Tongue (tissue), 1 donor: ENCODE measurements at regions not wholly inside any gene's neighbourhood (a gene's known extent, or its start where the extent isn't known, plus 50 kb on each side); places are given as distances from the start of the nearest gene placed in this dataset.
"Not testable (repeated sequence)": the region's sequence is repeated elsewhere in the genome, so short reads cannot be mapped to it uniquely, and the experiment has no call there.

ENCODE experiments used
- DNase-seq: peaks from one replicate; pipeline ENCODE4 v3.0.0-alpha.2; 2015

DNA sequence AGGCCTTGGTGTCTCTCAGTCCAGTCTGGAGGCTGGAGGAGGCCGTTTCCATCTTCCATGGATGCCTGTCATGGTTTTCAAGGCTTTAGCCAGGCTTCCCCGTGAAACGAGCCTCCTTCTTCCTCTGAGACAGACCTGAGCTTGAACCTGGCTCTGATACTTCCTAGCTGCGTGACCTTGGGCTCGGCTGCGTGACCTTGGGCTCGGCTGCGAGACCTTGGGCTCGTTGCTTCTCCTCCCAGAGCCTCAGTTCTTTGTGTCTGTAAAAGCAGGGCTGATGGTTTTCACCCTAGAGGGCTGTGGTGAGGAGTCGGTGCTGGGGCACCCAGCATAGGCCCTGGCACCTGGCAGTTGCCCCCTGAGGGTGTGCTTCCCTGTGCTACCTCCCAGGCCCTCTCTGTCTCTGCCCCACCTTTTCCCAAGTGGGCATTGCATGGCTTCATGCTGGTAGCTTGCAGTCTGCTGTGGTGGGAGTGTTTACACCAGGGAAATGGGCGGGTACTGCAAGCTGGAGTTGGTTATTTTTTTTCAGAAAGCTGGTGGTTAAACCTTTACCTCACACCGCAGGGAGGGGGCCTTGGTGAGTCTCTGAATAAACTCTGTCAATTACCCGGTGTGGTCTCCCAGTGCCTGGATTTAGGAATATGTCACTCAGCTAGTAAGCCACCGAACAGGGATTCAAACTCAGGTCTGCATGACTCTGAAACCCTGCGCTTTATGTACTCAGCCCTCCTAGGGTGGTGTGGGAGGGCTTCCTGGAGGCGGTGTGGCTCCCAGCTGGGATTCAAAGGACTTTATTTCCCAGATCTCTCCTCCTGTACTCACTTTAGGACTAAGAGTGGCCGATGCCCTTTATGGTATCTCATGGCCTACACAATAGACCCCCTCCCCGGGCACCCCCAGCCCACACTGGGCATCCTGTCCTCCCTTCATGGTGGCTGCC is 129.0 kb upstream of the CIBAR2 start:
- no peak for DNase-seq

- no peak for DNase-seq
Measured at GRCh38 chr16:85242140-85242539, 129.9 kb upstream of the CIBAR2 start.

DNA sequence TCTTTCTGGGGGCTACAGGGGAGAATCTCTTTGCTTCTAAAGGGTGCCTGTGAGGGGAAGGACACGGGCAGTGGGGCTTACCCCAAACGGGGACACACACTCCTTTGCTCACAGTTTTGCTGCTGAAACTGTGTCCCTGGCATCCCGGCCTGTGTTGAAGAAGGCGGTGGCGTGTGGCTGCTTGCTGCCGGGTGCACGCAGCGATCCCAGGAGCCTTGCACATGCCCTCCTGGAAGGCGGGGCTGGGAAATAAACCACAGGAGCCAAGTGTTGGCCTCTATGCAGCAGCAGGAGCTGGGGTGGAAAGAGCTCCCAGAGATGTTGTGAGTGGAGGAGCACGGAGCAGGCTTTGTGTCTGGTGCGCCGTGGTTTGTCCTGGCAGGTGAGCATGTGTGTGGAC is 131.0 kb upstream of the CIBAR2 start:
- DNase-seq = no peak

GRCh38 chr16:85244452-85244851 is 132.2 kb upstream of the CIBAR2 start:
- not testable (repeated sequence) for DNase-seq

DNA sequence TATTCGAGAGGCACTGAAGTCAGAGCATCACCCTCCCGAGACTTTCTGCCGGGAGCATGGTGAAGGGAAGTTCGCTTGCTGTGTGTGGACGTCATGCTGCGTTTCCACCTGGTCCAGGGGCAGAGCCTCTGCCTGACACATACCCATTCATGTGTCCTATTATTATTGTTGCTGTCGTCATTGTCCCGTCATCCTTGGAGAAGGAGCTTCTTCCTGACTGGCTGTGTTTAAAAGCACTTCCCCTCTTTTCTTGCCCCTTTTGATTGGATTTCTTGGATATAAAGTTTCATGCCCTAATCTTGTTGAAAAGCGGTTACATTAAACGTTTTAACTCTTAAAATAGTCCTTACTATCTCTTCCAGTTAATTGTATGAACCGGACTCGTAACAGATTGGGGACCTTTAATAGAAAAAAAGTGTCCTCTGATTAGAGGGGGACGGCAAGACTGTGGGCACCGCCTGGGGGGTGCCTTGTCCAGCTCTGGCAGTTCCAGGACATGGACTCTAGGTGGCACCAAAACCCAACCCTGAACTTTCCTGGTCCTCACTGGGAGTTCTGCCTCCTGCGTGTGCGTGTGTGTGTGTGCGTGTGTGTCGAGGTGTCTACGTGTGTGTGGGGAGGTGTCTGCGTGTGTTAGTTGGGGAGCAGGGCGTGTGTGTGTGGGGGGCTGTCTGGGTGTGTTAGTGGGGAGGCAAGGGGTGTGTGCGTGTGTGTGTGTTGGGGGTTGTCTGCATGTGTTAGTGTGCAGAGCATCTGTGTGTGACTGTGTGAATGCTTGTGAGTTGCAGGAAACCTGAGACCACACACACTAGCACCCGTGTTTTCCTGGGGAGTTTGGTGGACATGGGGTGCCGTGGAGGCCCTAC is 133.3 kb upstream of the CIBAR2 start:
- peak; percentile 89 for DNase-seq

- no peak for DNase-seq
Measured at GRCh38 chr16:85246473-85246872, 134.2 kb upstream of the CIBAR2 start.

DNA sequence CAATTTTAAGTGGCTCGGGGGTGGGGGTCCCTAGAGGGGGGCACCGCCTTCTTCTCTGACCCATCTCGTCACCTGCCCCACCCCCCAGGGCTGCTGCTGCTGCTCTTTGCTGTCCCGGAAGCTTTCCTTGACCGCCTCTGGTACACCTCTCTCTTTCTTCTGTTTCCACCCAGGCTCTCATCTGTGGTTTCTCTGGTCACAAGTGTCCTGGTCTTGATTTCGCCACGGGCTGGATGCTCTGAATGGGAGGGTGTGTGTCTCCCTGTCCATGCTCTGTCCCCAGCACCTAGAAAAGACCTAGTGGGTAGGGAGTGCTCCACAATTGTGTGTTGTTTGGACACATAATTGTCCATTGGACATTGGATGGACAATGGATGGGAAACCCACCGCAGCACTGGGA is 134.7 kb upstream of the CIBAR2 start:
- no peak for DNase-seq

GRCh38 chr16:85248342-85248741 is 136.1 kb upstream of the CIBAR2 start:
- DNase-seq = no peak

- DNase-seq = no peak
Measured at GRCh38 chr16:85248857-85249256, 136.6 kb upstream of the CIBAR2 start.

- no peak for DNase-seq
Measured at GRCh38 chr16:85249418-85250146, 137.3 kb upstream of the CIBAR2 start.

- DNase-seq = peak; percentile 61
Measured at GRCh38 chr16:85250147-85250463, 137.8 kb upstream of the CIBAR2 start.

- no peak for DNase-seq
Measured at GRCh38 chr16:85250609-85251223, 138.4 kb upstream of the CIBAR2 start.

GRCh38 chr16:85251225-85251760 is 139.0 kb upstream of the CIBAR2 start:
- DNase-seq = no peak

DNA sequence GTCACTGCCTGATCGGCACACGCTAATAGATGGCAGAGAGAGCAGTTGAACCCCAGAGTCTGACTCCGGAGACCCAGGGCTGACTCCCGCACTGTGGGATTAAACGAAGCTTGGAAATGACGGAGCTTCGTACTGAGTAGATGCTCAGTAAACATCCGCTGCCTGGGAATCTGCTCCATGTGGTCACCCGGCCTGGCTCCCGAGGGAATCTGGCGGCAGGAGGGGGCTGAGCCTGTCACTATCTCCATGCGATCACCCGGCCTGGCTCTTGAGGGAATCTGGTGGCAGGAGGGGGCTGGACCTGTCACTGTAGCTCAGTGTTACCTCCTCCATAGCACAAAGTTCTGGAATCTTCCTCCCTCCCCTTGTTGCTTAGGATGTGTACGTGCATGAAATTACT is 139.7 kb upstream of the CIBAR2 start:
- DNase-seq = no peak

- no peak for DNase-seq
Measured at GRCh38 chr16:85252461-85252860, 140.2 kb upstream of the CIBAR2 start.

GRCh38 chr16:85253084-85253941 is 141.0 kb upstream of the CIBAR2 start:
- peak; percentile 65 for DNase-seq

- DNase-seq = no peak
Measured at GRCh38 chr16:85254051-85254450, 141.8 kb upstream of the CIBAR2 start.

DNA sequence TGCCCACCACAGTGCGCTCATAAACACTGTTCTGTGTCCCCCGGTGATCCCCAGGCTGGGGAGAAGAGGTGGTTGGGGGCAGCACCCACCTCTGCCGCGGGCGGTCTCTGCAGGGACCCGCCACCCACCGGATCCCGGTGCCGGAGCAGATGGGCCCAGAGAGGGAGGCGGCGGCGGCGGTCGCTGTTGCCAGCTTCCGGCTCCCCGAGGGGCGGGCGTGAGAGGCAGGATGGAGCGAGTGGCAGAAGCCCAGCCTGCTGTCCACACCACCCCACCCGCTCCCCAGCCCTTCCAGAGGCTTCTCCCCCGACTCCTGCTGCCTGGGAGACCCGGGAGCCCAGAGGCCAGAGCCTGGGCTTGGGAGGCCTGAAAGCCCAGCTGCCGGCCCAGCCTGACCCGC is 142.6 kb upstream of the CIBAR2 start:
- no peak for DNase-seq

- DNase-seq = no peak
Measured at GRCh38 chr16:85255777-85256176, 143.5 kb upstream of the CIBAR2 start.

- DNase-seq = no peak
Measured at GRCh38 chr16:85256190-85256739, 144.0 kb upstream of the CIBAR2 start.

DNA sequence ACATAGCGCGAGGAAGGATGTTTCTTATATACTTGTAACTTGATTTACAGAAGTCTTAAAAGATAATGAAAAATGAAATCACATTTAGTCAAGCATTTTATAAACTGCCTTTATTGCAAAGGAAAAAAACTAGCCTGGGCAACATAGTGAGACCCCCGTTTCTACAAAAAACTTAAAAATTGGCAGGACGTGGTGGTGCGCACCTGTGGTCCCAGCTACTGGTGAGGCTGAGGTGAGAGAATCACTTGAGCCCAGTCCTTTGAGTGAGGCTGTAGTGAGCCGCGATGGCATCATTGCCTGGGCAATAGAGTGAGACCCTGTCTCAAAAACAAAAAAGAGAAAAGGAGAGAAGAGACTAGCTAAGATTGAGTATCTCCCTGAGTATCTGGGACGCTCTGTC is 145.2 kb upstream of the CIBAR2 start:
- no peak for DNase-seq
